Left ventricle myocardium inferior (tissue), 1 donor: ENCODE measurements at regions not wholly inside any gene's neighbourhood (a gene's known extent, or its start where the extent isn't known, plus 50 kb on each side); places are given as distances from the start of the nearest gene placed in this dataset.

Experiments used
- DNase-seq: peaks from one replicate; pipeline ENCODE4 v3.0.0-alpha.2; 2020
- H3K27ac ChIP-seq: fragments of 200-600 bp; replicated peaks from 2 replicates; pipeline ENCODE4 v1.8.0; 2021
- H3K27me3 ChIP-seq: fragments of 200-600 bp; 2 replicates; pipeline ENCODE4 v1.8.0; 2021; ENCODE audit warnings: low read depth
- H3K36me3 ChIP-seq: fragments of 200-600 bp; 2 replicates; pipeline ENCODE4 v1.8.0; 2021
- H3K4me1 ChIP-seq: fragments of 200-600 bp; 2 replicates; pipeline ENCODE4 v1.8.0; 2021
- H3K4me3 ChIP-seq: fragments of 200-600 bp; 2 replicates; pipeline ENCODE4 v1.8.0; 2021; ENCODE audit warnings: mild to moderate bottlenecking, moderate library complexity
- H3K9me3 ChIP-seq: fragments of 200-600 bp; replicated peaks from 2 replicates; pipeline ENCODE4 v1.8.0; 2021
- CTCF ChIP-seq: fragments of 200-600 bp; IDR thresholded peaks from 2 replicates; pipeline ENCODE4 v1.8.0; 2021; ENCODE audit warnings: antibody characterized with exemption, mild to moderate bottlenecking, borderline replicate concordance
- intact Hi-C: fragments of 100-400 bp; cut with micrococcal nuclease; formaldehyde crosslinking; loops from one replicate; pipeline ENCODE4 v1.11.0; 2022
- donor health status: DM: no; HTN: yes; CAD: no; lungs with severe emphysema.

DNA sequence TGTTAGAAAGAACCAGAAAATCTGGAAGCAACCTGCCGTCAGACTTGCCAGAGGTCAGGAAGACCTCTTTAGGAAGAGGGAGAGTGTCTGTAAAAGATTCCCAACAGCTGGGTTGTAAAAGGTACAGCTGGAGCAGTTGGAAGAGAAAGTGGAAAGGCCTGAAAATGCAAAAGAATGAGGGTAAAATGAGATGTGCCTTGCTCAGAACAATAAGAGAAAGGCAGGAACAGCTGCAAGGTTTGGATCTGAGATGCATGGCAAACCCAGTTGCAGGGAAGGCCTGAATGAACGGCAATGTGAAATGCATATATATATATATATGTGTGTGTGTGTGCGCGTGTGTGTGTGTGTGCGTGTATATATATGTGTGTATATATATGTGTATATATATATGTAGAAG, 88.1 kb downstream of the ZIC1 start:
- Histone ChIP-seq H3K9me3 (no peaks in the 10 kb centered on the region), H3K27ac (no peak overlapping the region), H3K27me3 (peaks cover 4% of the 10 kb centered on the region), H3K4me1 (no peaks in the 10 kb centered on the region), H3K36me3 (no peaks in the 10 kb centered on the region), H3K4me3 (no peak overlapping the region)
- no peak for DNase-seq
- intact Hi-C loops = no loop called here
- no peak for TF ChIP-seq CTCF

DNA sequence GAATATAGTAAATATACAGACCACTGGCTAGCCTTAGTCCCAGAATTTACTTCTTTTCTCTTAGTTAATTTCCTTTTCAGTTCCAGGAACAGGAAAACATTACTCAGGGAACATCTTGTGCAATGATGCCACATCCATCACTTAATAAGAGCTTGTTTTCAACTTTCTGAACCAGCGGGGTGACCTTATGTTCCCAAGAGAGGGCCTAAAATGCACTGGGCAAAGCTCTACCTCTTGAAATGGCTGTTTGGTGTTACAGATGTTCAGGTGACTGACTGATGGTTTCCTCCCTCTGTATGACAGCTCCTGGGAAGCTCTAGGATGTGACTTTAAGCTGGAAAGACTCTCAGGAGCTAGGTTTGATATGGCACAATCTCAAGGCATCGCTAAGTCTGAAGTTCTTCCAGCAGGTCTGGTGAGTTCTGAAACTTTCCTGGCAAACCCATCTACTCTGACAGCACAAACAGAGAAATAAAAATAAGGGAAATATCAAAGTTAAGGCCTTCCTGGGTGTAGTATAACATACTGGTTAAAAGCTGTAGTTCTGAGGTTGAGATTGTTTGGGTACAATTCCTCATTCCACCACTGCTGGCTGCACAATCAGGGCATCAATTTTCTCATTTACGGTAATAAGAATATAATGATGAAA, 98.6 kb downstream of the ZIC1 start:
- intact Hi-C loops = no loop called here
- no peak for TF ChIP-seq CTCF
- DNase-seq = no peak
- peak overlapping the region; percentile 31 for H3K27ac ChIP-seq
- no peaks in the 10 kb centered on the region for H3K4me1 ChIP-seq
- H3K27me3 ChIP-seq = no peaks in the 10 kb centered on the region
- H3K36me3 ChIP-seq = no peaks in the 10 kb centered on the region
- no peak overlapping the region for H3K4me3 ChIP-seq
- H3K9me3 ChIP-seq = no peaks in the 10 kb centered on the region

GRCh38 chr3:147509448-147509847, 100.3 kb downstream of the ZIC1 start:
- Histone ChIP-seq H3K27me3 (no peaks in the 10 kb centered on the region), H3K4me1 (no peaks in the 10 kb centered on the region), H3K4me3 (no peak overlapping the region), H3K36me3 (no peaks in the 10 kb centered on the region), H3K9me3 (no peaks in the 10 kb centered on the region), H3K27ac (no peak overlapping the region)
- intact Hi-C loops = no loop called here
- TF ChIP-seq CTCF = no peak
- DNase-seq = no peak

GRCh38 chr3:147513785-147514184, 104.6 kb downstream of the ZIC1 start:
- no peaks in the 10 kb centered on the region for H3K27me3 ChIP-seq
- H3K4me1 ChIP-seq = no peaks in the 10 kb centered on the region
- H3K9me3 ChIP-seq = no peaks in the 10 kb centered on the region
- no peak overlapping the region for H3K4me3 ChIP-seq
- H3K36me3 ChIP-seq = no peaks in the 10 kb centered on the region
- DNase-seq = no peak
- intact Hi-C loops = no loop called here
- no peak overlapping the region for H3K27ac ChIP-seq
- no peak for TF ChIP-seq CTCF

DNA sequence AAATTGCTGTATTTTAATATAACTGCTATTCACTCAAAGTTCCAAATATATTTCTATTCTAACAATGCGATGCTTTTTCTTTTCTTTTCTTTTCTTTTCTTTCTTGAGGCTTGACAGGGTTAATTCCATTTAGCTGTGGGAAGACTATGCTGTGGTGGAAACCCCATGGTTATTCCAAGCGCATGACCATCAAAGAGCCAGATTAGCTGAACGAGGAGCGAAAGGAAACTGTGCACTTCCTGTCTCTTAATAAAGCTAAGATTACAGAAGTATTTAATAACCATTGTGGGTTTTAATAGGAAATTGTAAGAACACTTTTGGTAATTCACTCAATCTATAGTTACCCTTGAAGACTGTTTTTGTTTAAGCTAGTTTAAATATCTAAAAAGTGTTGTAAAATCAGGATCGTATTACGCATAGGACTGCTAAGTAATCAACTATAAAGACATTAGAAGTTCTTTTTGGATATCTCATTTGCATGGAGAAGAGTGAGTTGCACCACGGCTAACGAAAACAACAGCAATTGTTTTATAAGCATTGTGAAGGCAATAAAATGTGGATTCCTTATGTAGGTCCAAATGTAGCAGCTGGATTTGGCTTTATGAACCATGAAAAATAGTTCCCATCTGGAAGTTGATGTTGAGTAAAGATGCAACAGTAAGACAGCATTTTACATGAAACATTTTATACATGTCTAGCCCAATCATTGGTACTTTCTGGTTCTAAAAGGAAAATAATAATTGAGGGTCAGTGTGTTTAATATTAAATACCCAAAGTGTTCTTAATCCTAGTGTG, 105.4 kb downstream of the ZIC1 start:
- DNase-seq = no peak
- Histone ChIP-seq H3K27ac (no peak overlapping the region), H3K36me3 (no peaks in the 10 kb centered on the region), H3K27me3 (no peaks in the 10 kb centered on the region), H3K4me3 (no peak overlapping the region), H3K9me3 (no peaks in the 10 kb centered on the region), H3K4me1 (no peaks in the 10 kb centered on the region)
- intact Hi-C loops = no loop called here
- no peak for TF ChIP-seq CTCF
